HepG2 (cell line): ENCODE measurements at regions not wholly inside any gene's neighbourhood (a gene's known extent, or its start where the extent isn't known, plus 50 kb on each side); places are given as distances from the start of the nearest gene placed in this dataset.

Experiments
- ATAC-seq: fragments of 200-7000 bp; cut with Tn5 transposase; 3 replicates; pipeline ENCODE4 v1.9.1; 2020; ENCODE audit warnings: mild to moderate bottlenecking, moderate library complexity
- BruUV-seq: library from RNA; stranded (reverse); fragments of 400-500 nt; replicated peaks from 2 replicates; lab custom pipeline; 2021; lab: Mats Ljungman, UMichigan
- CTCF ChIA-PET: fragments of 300-600 bp; formaldehyde crosslinking; extraction: SDS; loops from one replicate; lab custom pipeline; 2021; ENCODE audit warnings: low total read pairs, inconsistent platforms, low intra/inter-chr PET ratio; lab: Yijun Ruan, JAX
- POLR2A ChIA-PET: fragments of 350-600 bp; sonication (Branson Sonifier 250); formaldehyde crosslinking; loops from one replicate; lab custom pipeline; 2020; ENCODE audit warnings: antibody characterized with exemption, inconsistent platforms; lab: Yijun Ruan, JAX
- DNase-seq: peaks from one replicate; pipeline ENCODE4 v3.0.0-alpha.2; 2015; ENCODE audit warnings: low spot score
- FAIRE-seq: peaks from 3 replicates; lab custom pipeline; 2011; peaks lifted over from hg19 to GRCh38; lab: Jason Lieb, UNC
- H2AFZ ChIP-seq: one replicate; pipeline ENCODE4 v1.6.1; 2011; ENCODE audit warnings: low read length, inconsistent platforms
- H3K27ac ChIP-seq: fragments of 300-600 bp; 3 replicates; pipeline ENCODE4 v1.8.0; 2011; ENCODE audit warnings: mixed run types, mild to moderate bottlenecking, mixed read lengths, low read length, inconsistent platforms; ENCODE audit not compliant: insufficient read depth; ENCODE audit errors: extremely low read length
- H3K27me3 ChIP-seq, 2 experiments: fragments of 200-600 bp in 1 of 2; 2 replicates in 1 of 2; 3 replicates in 1 of 2; pipeline versions ENCODE4 v1.6.0 to v1.8.0; 2011; ENCODE audit warnings: low read length in 2 of 2, mild to moderate bottlenecking in 2 of 2, moderate library complexity in 2 of 2, inconsistent platforms in 1 of 2; ENCODE audit not compliant: insufficient read depth in 2 of 2, control insufficient read depth in 1 of 2
- H3K36me3 ChIP-seq, 2 experiments: fragments of 200-600 bp in 1 of 2; replicated peaks in 1 of 2; 2 replicates in 1 of 2; 3 replicates in 1 of 2; pipeline versions ENCODE4 v1.5.1 to v1.8.0; 2011; ENCODE audit warnings: low read length in 2 of 2, inconsistent platforms in 1 of 2; ENCODE audit not compliant: insufficient read depth in 2 of 2, control insufficient read depth in 1 of 2
- H3K4me1 ChIP-seq: 2 replicates; pipeline ENCODE4 v1.5.1; 2012; ENCODE audit warnings: low read length, inconsistent platforms; ENCODE audit not compliant: insufficient read depth
- H3K4me2 ChIP-seq: 2 replicates; pipeline ENCODE4 v1.6.0; 2011; ENCODE audit warnings: low read depth, low read length, inconsistent platforms
- H3K4me3 ChIP-seq, 3 experiments: fragments of 200-600 bp in 1 of 3; sonication (generic), shearing (Covaris generic) in 1 of 3; replicated peaks in 1 of 3; 2 replicates each; pipeline ENCODE4 v1.5.1; 2011 to 2016; ENCODE audit warnings: low read length in 3 of 3, inconsistent platforms in 2 of 3, low read depth in 2 of 3, mild to moderate bottlenecking in 2 of 3, control low read depth in 1 of 3, mixed read lengths in 1 of 3; ENCODE audit not compliant: insufficient read depth in 1 of 3
- H3K79me2 ChIP-seq: one replicate; pipeline ENCODE4 v1.6.1; 2011; ENCODE audit warnings: low read length, inconsistent platforms; ENCODE audit not compliant: insufficient read depth
- H3K9ac ChIP-seq: 2 replicates; pipeline ENCODE4 v1.6.0; 2011; ENCODE audit warnings: mild to moderate bottlenecking, low read depth, low read length, inconsistent platforms; ENCODE audit not compliant: insufficient read depth
- H3K9me3 ChIP-seq: 2 replicates; pipeline ENCODE4 v1.5.1; 2012; ENCODE audit warnings: mild to moderate bottlenecking, low read length
- H4K20me1 ChIP-seq: 2 replicates; pipeline ENCODE4 v1.6.0; 2011; ENCODE audit warnings: inconsistent platforms, mild to moderate bottlenecking, low read length, moderate library complexity; ENCODE audit not compliant: insufficient read depth
- EP300 ChIP-seq, 3 experiments: sonication (generic) in 1 of 3; formaldehyde crosslinking in 1 of 3; IDR thresholded peaks; 2 replicates each; pipeline versions ENCODE4 v1.5.1 to v1.6.1; 2011 to 2020; ENCODE audit warnings: low read depth in 2 of 3, low read length in 2 of 3, borderline replicate concordance in 1 of 3, improper control_type of control experiment in 1 of 3, mild to moderate bottlenecking in 1 of 3, missing genetic modification reagents in 1 of 3, moderate library complexity in 1 of 3
- MAFK ChIP-seq, 2 experiments: IDR thresholded peaks in 1 of 2; conservative IDR thresholded peaks in 1 of 2; 2 replicates each; pipeline ENCODE4 v1.6.1; 2011; ENCODE audit warnings: improper control_type of control experiment in 2 of 2, low read length in 2 of 2
- MLLT10 ChIP-seq: sonication (generic); formaldehyde crosslinking; IDR thresholded peaks from 2 replicates; pipeline ENCODE4 v1.4.0; 2020; ENCODE audit warnings: missing genetic modification reagents
- MXD3 ChIP-seq: IDR thresholded peaks from 2 replicates; pipeline ENCODE4 v1.6.1; 2016; ENCODE audit warnings: mild to moderate bottlenecking, missing biosample characterization, missing genetic modification reagents
- NR1H2 ChIP-seq: sonication (generic); formaldehyde crosslinking; IDR thresholded peaks from 2 replicates; pipeline ENCODE4 v1.8.1; 2022; ENCODE audit warnings: low read depth, missing genetic modification reagents, borderline replicate concordance
- NR3C1 ChIP-seq: sonication (generic); formaldehyde crosslinking; IDR thresholded peaks from 2 replicates; pipeline ENCODE4 v1.4.0; 2020; ENCODE audit warnings: missing genetic modification reagents
- TIGD3 ChIP-seq: sonication (generic); formaldehyde crosslinking; IDR thresholded peaks from 2 replicates; pipeline ENCODE4 v1.5.1; 2020; ENCODE audit warnings: mild to moderate bottlenecking, missing genetic modification reagents, borderline replicate concordance
- ZBED4 ChIP-seq: sonication (generic); formaldehyde crosslinking; IDR thresholded peaks from 2 replicates; pipeline ENCODE4 v1.4.0; 2020; ENCODE audit warnings: missing genetic modification reagents, borderline replicate concordance
- ZNF282 ChIP-seq: fragments of 450-650 bp; IDR thresholded peaks from 2 replicates; pipeline ENCODE4 v1.6.1; 2018; ENCODE audit not compliant: partially characterized antibody
- WGBS: methylation state at CpG from one replicate; pipeline ENCODE4 v1.1.6; 2017; ENCODE audit warnings: low lambda C conversion rate; 5-methylcytosine and 5-hydroxymethylcytosine counted together
- in situ Hi-C: cut with HindIII; loops from 2 replicates; pipeline ENCODE4 v1.10.0; 2017; ENCODE audit warnings: low pct_unique_long_range_greater_than_20kb; ENCODE audit not compliant: extremely low pct_ligation_motif_present
- intact Hi-C: fragments of 100-400 bp; cut with micrococcal nuclease; formaldehyde crosslinking; loops from one replicate; pipeline ENCODE4 v1.10.0; 2022; ENCODE audit not compliant: unreplicated experiment

GRCh38 chr2:186241874-186242273 is 244.2 kb upstream of the ZC3H15 start:
- H3K9me3 ChIP-seq = no peaks in the 10 kb centered on the region
- H2AFZ ChIP-seq = no peak overlapping the region
- no peaks in the 10 kb centered on the region for H4K20me1 ChIP-seq
- no peaks in the 10 kb centered on the region for H3K79me2 ChIP-seq
- in situ Hi-C loops = no loop called here
- H3K9ac ChIP-seq = no peak overlapping the region
- TF ChIP-seq NR1H2 (CRISPR knock-in tag) (no peak), TIGD3 (no peak), ZBED4 (CRISPR knock-in tag) (no peak), MXD3 (CRISPR knock-in tag) (no peak), ZNF282 (no peak), NR3C1 (CRISPR knock-in tag) (no peak), EP300 (IDR thresholded peaks at IDR 0.05; ENCODE audit: low read depth in 2 of 2, low read length in 2 of 2) (no peak), EP300 (CRISPR knock-in tag; IDR thresholded peaks at IDR 0.05; ENCODE audit: borderline replicate concordance) (no peak), MAFK (conservative IDR thresholded peaks at IDR 0.05 in 1 of 2, IDR thresholded peaks at IDR 0.05 in 1 of 2; ENCODE audit: low read length in 2 of 2) (peak in 1 of 2 experiments; percentile 21; a peak in 1 of 4 replicates), MLLT10 (CRISPR knock-in tag) (no peak)
- TF ChIP-seq, all 625 proteins: peak for 1
- DNase-seq = no peak
- WGBS = 93% methylated on average over 4 of the region's 4 CpGs
- FAIRE-seq = no peak
- ChIA-PET POLR2A (no interaction called here), CTCF (no interaction called here)
- H3K27ac ChIP-seq = no peak overlapping the region
- H3K36me3 ChIP-seq = no peaks in the 10 kb centered on the region
- intact Hi-C loops = no loop called here
- no TSS peak for BruUV-seq
- H3K4me1 ChIP-seq = 0 out of 2 replicates have a peak, but pooled peaks cover 7% of the 10 kb centered on the region
- no peak overlapping the region for H3K4me3 ChIP-seq
- ATAC-seq = peak; percentile 72
- no peaks in the 10 kb centered on the region for H3K27me3 ChIP-seq
- no peak overlapping the region for H3K4me2 ChIP-seq
